Transverse colon (tissue), 4 donors: ENCODE measurements at regions not wholly inside any gene's neighbourhood (a gene's known extent, or its start where the extent isn't known, plus 50 kb on each side); places are given as distances from the start of the nearest gene placed in this dataset.

Experiments
- DNase-seq: peaks from one replicate; pipeline ENCODE4 v3.0.0-alpha.2; 2019
- H3K27ac ChIP-seq, 4 donors: fragments of 200-600 bp; sonication (generic); 2 replicates each; pipeline ENCODE4 v1.5.1; 2016 to 2018; ENCODE audit warnings: inconsistent platforms in 4 of 4
- H3K27me3 ChIP-seq: fragments of 200-600 bp; sonication (generic); 2 replicates; pipeline ENCODE4 v1.5.1; 2017; ENCODE audit warnings: inconsistent platforms
- H3K36me3 ChIP-seq, 4 donors: fragments of 200-600 bp; sonication (generic); 2 replicates each; pipeline ENCODE4 v1.5.1; 2017 to 2019; ENCODE audit warnings: inconsistent platforms in 4 of 4
- H3K4me1 ChIP-seq, 4 donors: fragments of 200-600 bp; sonication (generic); 2 replicates each; pipeline ENCODE4 v1.5.1; 2017 to 2020; ENCODE audit warnings: inconsistent platforms in 4 of 4
- H3K4me3 ChIP-seq, 4 donors: fragments of 200-600 bp; sonication (generic); 1 replicate in 1 of 4; 2 replicates in 3 of 4; pipeline versions ENCODE4 v1.5.1 to v1.6.1; 2017 to 2019; ENCODE audit warnings: inconsistent platforms in 4 of 4
- H3K9me3 ChIP-seq, 2 donors: fragments of 200-600 bp; sonication (generic); 2 replicates each; pipeline ENCODE4 v1.5.1; 2017 to 2019; ENCODE audit warnings: inconsistent platforms in 2 of 2
- EP300 ChIP-seq: sonication (generic); formaldehyde crosslinking; IDR thresholded peaks from one replicate; pipeline ENCODE4 v1.6.1; 2017; ENCODE audit warnings: antibody characterized with exemption, low read depth
- POLR2A ChIP-seq: fragments of 450-650 bp; IDR thresholded peaks from one replicate; pipeline ENCODE4 v1.6.1; 2016; ENCODE audit warnings: antibody characterized with exemption, mild to moderate bottlenecking, moderate library complexity
- POLR2AphosphoS5 ChIP-seq, 3 donors: sonication (generic); formaldehyde crosslinking; IDR thresholded peaks; one replicate each; pipeline ENCODE4 v1.6.1; 2016; ENCODE audit warnings: antibody characterized with exemption in 3 of 3
- WGBS, 2 donors: methylation state at CpG; one replicate each; pipeline ENCODE4 v1.1.5; 2018; ENCODE audit warnings: low coverage in 1 of 2; 5-methylcytosine and 5-hydroxymethylcytosine counted together
- in situ Hi-C, 4 donors: fragments of 200-750 bp; cut with MboI; loops; one replicate each; pipeline versions ENCODE4 v1.15.0 to v1.15.1; 2017; ENCODE audit warnings: low sequenced_read_pairs in 3 of 4, low pct_ligation_motif_present in 1 of 4, low pct_unique_long_range_greater_than_20kb in 1 of 4
- intact Hi-C: fragments of 100-400 bp; cut with DNase I; formaldehyde crosslinking; loops from one replicate; pipeline ENCODE4 v1.15.1; 2023; ENCODE audit warnings: low total_unique reads
- TF ChIP-seq, protein P1 (sequence below), 5 experiments: fragments of 200-600 bp in 3 of 5; fragments of 450-650 bp in 2 of 5; sonication (generic) in 3 of 5; IDR thresholded peaks; 1 replicate in 2 of 5; 2 replicates in 3 of 5; pipeline ENCODE4 v1.5.1; 2016 to 2017; ENCODE audit warnings: antibody characterized with exemption in 5 of 5, inconsistent platforms in 3 of 5, mild to moderate bottlenecking in 2 of 5, moderate library complexity in 1 of 5

DNA sequence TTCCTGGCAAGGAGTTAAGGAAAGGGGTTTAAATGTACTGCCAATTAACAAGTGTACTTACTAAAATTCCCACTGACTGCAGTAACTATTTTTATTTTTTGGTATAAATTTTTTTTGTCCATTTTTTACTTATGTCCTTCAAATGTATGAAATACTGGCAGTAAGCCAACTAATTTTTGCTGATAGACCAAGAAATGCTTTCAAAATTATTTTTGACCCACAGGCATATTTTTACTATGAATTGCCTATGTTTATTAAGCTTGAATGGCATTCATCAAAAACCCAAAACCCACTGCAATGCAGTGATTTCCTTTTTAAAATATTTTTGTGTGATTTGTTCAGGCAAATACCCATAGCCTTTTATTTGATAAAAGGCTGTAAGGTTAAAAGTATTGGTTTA is 560.1 kb downstream of the UTRN start:
- H3K9me3 ChIP-seq: no peaks in the 10 kb centered on the region
- no peaks in the 10 kb centered on the region for H3K4me1 ChIP-seq
- no peak overlapping the region for H3K27ac ChIP-seq
- TF ChIP-seq, protein P1, sequence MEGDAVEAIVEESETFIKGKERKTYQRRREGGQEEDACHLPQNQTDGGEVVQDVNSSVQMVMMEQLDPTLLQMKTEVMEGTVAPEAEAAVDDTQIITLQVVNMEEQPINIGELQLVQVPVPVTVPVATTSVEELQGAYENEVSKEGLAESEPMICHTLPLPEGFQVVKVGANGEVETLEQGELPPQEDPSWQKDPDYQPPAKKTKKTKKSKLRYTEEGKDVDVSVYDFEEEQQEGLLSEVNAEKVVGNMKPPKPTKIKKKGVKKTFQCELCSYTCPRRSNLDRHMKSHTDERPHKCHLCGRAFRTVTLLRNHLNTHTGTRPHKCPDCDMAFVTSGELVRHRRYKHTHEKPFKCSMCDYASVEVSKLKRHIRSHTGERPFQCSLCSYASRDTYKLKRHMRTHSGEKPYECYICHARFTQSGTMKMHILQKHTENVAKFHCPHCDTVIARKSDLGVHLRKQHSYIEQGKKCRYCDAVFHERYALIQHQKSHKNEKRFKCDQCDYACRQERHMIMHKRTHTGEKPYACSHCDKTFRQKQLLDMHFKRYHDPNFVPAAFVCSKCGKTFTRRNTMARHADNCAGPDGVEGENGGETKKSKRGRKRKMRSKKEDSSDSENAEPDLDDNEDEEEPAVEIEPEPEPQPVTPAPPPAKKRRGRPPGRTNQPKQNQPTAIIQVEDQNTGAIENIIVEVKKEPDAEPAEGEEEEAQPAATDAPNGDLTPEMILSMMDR (IDR thresholded peaks at IDR 0.05): no peak
- no peak for TF ChIP-seq POLR2A
- no peak for TF ChIP-seq EP300
- no peak for TF ChIP-seq POLR2AphosphoS5 (IDR thresholded peaks at IDR 0.05)
- no peak overlapping the region for H3K4me3 ChIP-seq
- intact Hi-C loops (no loop called here), in situ Hi-C loops (no loop called here)
- H3K27me3 ChIP-seq: no peaks in the 10 kb centered on the region
- peaks cover 0 to 23% (median 2%) of the 10 kb centered on the region in 4 donors for H3K36me3 ChIP-seq
- DNase-seq: no peak

DNA sequence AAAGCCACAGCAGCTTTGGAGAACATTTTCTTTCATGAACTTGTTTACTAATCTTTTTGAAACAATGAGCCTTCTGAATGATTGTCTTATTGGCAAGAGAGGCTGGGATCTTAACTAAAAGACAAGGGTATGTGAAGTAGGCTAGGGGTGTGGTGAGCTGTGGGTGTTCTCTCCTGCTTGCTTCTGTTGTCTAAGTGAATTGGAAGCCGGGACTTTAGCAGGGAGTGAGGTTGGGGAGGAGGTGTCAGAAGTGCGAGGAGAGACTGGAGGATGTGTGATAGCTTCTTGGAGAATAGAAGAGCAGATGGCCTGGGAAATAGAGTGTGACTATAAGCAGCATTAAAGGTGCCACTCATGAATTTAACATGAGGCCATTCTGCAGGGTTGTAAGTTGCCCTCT is 562.8 kb downstream of the UTRN start:
- in situ Hi-C loops: no loop called here
- Histone ChIP-seq H3K4me3 (no peak overlapping the region), H3K4me1 (no peaks in the 10 kb centered on the region), H3K27ac (no peak overlapping the region), H3K27me3 (no peaks in the 10 kb centered on the region), H3K36me3 (peaks cover 0 to 16% (median 0%) of the 10 kb centered on the region in 4 donors), H3K9me3 (no peaks in the 10 kb centered on the region)
- DNase-seq: no peak
- TF ChIP-seq POLR2AphosphoS5 (IDR thresholded peaks at IDR 0.05): no peak
- TF ChIP-seq POLR2A: no peak
- TF ChIP-seq, protein P1 (IDR thresholded peaks at IDR 0.05): no peak
- TF ChIP-seq EP300: no peak
- intact Hi-C loops: no loop called here
- 64 to 92% methylated on average over 2 of the region's 2 CpGs for WGBS, 2 donors

DNA sequence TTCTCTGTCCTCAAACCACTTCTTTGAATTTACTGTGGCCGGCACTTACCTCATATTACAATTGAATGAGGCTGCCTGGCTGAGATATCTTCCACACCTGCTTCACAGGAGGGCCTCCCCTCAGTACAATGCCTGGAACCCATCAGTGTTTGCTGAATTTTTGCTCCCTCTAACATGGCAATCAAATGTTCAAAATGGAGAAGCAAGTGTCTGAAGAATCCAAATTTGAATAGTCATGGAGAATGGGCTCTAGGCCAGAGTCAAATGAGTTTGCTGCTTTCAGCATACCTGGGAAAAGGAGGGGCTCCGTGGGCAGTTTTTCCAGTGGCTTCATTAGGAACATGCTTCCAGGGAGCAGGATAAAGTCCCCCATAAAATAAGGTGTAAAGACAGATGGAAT is 564.8 kb downstream of the UTRN start:
- Histone ChIP-seq H3K27ac (no peak overlapping the region), H3K4me1 (no peaks in the 10 kb centered on the region), H3K9me3 (no peaks in the 10 kb centered on the region), H3K4me3 (no peak overlapping the region), H3K36me3 (peaks cover 0 to 12% (median 0%) of the 10 kb centered on the region in 4 donors), H3K27me3 (no peaks in the 10 kb centered on the region)
- in situ Hi-C loops: no loop called here
- TF ChIP-seq, protein P1 (IDR thresholded peaks at IDR 0.05): no peak
- TF ChIP-seq POLR2A: no peak
- TF ChIP-seq POLR2AphosphoS5 (IDR thresholded peaks at IDR 0.05): no peak
- TF ChIP-seq EP300: no peak
- no peak for DNase-seq
- intact Hi-C loops: no loop called here
- WGBS, 2 donors: 92 to 100% methylated on average over 1 to 2 of the region's 2 CpGs

DNA sequence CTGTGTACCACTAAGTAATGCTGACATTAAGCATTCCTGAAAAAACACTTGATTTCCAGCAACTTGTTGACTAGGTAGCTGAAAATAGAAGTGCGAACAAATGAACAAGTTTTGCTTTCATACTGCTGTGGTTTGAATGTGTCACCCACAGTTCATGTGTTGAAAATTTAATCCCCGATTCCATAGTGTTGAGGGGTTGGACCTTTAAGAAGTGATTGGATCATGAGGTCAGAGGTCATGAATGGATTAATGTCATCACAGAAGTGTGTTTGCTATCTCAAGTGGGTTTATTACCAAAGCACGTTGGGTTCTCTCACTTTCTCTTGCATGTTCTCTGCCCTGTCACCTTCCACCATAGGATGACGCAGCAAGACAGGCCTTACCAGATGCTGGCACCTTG is 568.5 kb downstream of the UTRN start:
- Histone ChIP-seq H3K27me3 (no peaks in the 10 kb centered on the region), H3K4me1 (no peaks in the 10 kb centered on the region), H3K36me3 (peaks cover 0 to 12% (median 0%) of the 10 kb centered on the region in 4 donors), H3K4me3 (no peak overlapping the region), H3K9me3 (no peaks in the 10 kb centered on the region), H3K27ac (no peak overlapping the region)
- DNase-seq: no peak
- 72 to 83% methylated on average over 2 to 4 of the region's 4 CpGs for WGBS, 2 donors
- in situ Hi-C loops: no loop called here
- no peak for TF ChIP-seq EP300
- TF ChIP-seq, protein P1 (IDR thresholded peaks at IDR 0.05): no peak
- TF ChIP-seq POLR2AphosphoS5 (IDR thresholded peaks at IDR 0.05): no peak
- no peak for TF ChIP-seq POLR2A
- intact Hi-C loops: no loop called here
